Islet precursor cell (in vitro differentiated cells): ENCODE measurements at regions not wholly inside any gene's neighbourhood (a gene's known extent, or its start where the extent isn't known, plus 50 kb on each side); places are given as distances from the start of the nearest gene placed in this dataset.

Experiments used
- DNase-seq: peaks from one replicate; pipeline ENCODE4 v3.0.0-alpha.2; 2018

GRCh38 chr12:94813314-94813713 lies 163.0 kb upstream of the TMCC3 start:
- DNase-seq, result no peak

GRCh38 chr12:94812345-94812744 lies 162.0 kb upstream of the TMCC3 start:
- no peak for DNase-seq

- no peak for DNase-seq
Measured at GRCh38 chr12:94811611-94812010, 161.3 kb upstream of the TMCC3 start.

- no peak for DNase-seq
Measured at GRCh38 chr12:94807951-94808350, 157.6 kb upstream of the TMCC3 start.

- DNase-seq, result no peak
Measured at GRCh38 chr12:94806617-94807016, 156.3 kb upstream of the TMCC3 start.

- DNase-seq, result no peak
Measured at GRCh38 chr12:94805749-94806529, 155.6 kb upstream of the TMCC3 start.

GRCh38 chr12:94803939-94804338 lies 153.6 kb upstream of the TMCC3 start:
- peak; percentile 61 for DNase-seq

- DNase-seq, result no peak
Measured at GRCh38 chr12:94802796-94803195, 152.4 kb upstream of the TMCC3 start.

- DNase-seq, result no peak
Measured at GRCh38 chr12:94801745-94802144, 151.4 kb upstream of the TMCC3 start.

GRCh38 chr12:94799136-94799535 lies 148.8 kb upstream of the TMCC3 start:
- DNase-seq, result no peak

GRCh38 chr12:94798113-94798512 lies 147.8 kb upstream of the TMCC3 start:
- no peak for DNase-seq

GRCh38 chr12:94795520-94795919 lies 145.2 kb upstream of the TMCC3 start:
- DNase-seq, result peak; percentile 98

GRCh38 chr12:94795044-94795443 lies 144.7 kb upstream of the TMCC3 start:
- no peak for DNase-seq

- DNase-seq, result peak; percentile 91
Measured at GRCh38 chr12:94793191-94793595, 142.8 kb upstream of the TMCC3 start.

- DNase-seq, result no peak
Measured at GRCh38 chr12:94792693-94793092, 142.3 kb upstream of the TMCC3 start.

GRCh38 chr12:94791933-94792332 lies 141.6 kb upstream of the TMCC3 start:
- DNase-seq, result no peak

- no peak for DNase-seq
Measured at GRCh38 chr12:94790825-94791224, 140.5 kb upstream of the TMCC3 start.

- no peak for DNase-seq
Measured at GRCh38 chr12:94790370-94790769, 140.0 kb upstream of the TMCC3 start.

GRCh38 chr12:94789510-94790225 lies 139.3 kb upstream of the TMCC3 start:
- DNase-seq, result no peak

GRCh38 chr12:94788298-94788697 lies 137.9 kb upstream of the TMCC3 start:
- DNase-seq, result no peak

GRCh38 chr12:94786906-94787305 lies 136.5 kb upstream of the TMCC3 start:
- no peak for DNase-seq

GRCh38 chr12:94783862-94784261 lies 133.5 kb upstream of the TMCC3 start:
- no peak for DNase-seq

GRCh38 chr12:94783343-94783742 lies 133.0 kb upstream of the TMCC3 start:
- DNase-seq, result no peak

- DNase-seq, result no peak
Measured at GRCh38 chr12:94781835-94782234, 131.5 kb upstream of the TMCC3 start.

GRCh38 chr12:94779485-94779884 lies 129.1 kb upstream of the TMCC3 start:
- DNase-seq, result peak; percentile 81
